Non-pigmented ciliary epithelial cell (primary cell): ENCODE measurements at regions not wholly inside any gene's neighbourhood (a gene's known extent, or its start where the extent isn't known, plus 50 kb on each side); places are given as distances from the start of the nearest gene placed in this dataset.

Source experiments
- DNase-seq: peaks from one replicate; pipeline ENCODE4 v3.0.0-alpha.2; 2010; ENCODE audit warnings: low read depth

DNA sequence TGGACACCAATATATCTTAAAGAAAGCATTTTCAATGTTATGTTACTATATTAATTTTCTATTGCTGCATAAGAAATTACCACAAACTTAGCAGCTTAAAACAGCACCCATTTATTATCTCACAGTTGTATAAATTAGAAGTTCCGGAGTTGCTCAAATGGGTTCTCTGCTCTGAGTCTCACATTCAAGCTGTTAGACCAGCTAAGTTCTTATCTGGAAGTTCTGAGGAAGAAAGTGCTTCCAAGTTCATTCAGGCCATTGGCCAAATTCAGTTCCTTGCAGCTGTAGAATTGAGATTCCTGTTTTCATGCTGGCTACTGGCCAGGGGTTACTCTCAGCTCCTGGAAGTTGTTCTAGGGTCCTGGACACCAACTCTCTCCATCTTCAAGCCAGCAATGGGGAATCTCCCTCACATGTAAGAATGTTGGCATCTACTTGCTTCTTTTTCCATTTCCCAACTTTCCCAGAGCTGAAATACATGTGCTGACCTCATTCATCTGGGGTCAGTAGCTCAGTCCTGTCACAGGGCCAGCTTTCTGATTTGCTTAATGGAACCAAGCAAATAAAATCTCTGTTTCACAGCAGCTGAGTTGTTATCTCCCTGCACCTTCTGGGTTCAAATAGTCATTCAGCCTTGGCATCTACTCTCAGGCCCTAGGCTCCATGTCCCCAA is 99.6 kb upstream of the INTU start:
- DNase-seq: no peak

DNA sequence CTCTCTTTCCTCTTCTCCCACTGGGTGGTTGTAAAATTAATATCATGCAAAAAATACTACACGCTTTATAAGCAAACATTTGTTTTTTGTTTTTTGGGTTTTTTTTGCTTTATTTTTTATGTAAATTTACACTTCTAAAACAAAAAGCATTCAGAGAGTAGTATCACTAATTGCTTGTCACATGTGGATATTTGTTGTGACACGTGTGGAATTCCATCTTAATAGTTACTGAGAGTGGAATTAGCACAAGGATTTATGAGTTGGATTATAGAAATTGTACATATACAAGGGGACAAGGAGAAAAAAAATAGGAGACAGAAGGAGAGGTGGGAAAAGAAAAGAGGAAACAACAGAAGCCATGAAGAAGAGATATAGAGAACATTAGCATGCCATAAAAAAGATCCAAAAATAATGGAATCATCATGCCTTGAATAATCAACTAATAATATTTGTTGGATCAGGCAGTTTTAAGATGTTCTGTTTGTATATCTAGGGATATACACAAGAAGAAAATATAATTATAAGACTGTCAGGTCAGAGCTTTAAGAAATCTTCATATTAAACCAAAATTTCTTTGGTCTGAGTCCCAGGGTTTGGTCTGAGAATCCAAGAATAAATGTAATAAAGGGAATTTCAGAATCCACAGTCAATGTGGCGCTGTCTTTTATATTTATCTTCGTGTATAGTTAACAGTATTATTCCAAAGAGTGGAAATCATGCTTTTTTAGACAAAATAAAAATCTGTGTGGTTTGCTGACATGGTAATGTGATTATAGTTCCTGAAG is 98.5 kb upstream of the INTU start:
- no peak for DNase-seq

DNA sequence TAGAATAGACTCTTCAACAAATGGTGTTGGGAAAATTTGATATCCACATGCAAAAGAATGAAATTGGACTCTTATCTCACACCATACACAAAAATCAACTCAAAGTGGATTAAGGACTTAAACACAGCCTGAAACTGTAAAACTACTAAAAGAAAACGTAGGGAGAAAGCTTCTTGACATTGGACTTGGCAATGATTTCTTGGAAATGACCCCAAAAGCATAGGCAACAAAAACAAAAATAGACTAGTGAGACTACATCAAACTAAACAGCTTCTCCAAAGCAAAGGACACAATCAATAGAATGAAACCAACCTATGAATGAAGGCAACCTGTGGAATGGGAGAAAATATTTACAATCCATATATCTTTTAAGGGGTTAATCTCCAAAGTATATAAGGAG is 94.7 kb upstream of the INTU start:
- no peak for DNase-seq

DNA sequence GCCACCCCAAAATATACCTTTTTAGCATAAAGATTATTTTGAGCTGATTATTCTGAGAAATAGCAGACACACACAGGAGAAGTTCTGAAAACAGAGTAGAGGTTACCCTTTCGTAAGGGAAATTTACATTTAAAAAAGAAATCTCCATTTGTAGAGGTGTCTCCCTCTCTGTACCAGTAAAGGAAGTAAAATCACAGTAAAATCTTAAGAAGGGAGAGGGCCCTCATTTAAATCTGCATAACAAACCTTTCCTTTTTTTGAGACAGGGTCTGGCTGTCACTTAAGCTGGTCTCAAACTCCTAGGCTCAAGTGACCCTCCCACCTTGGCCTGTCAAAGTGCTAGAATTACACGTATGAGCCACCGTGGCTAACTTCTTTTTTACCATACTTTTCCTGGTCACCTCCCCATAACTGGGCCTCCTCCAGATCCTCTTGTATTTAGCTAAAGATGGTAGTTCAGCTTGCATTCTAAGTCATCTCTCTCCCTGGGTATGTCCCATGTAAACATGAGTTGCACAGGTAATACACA is 92.2 kb upstream of the INTU start:
- no peak for DNase-seq

DNA sequence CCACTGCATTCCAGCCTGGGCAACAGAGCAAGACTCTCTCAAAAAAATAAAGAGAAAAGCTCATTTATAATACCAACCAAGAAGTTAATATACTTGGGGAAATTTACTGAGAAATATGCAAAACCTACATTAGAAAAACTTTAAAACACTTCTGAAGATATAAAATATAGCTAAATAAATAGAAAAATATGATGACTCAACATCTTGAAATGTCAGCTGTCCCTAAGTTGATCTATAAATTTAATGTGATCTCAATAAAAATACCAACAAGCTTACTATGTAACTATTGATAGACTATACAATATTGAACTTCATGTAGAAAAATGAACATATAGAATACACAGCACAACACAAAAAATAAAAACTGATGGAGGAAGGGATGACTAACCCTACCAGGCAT is 87.5 kb upstream of the INTU start:
- DNase-seq: no peak

DNA sequence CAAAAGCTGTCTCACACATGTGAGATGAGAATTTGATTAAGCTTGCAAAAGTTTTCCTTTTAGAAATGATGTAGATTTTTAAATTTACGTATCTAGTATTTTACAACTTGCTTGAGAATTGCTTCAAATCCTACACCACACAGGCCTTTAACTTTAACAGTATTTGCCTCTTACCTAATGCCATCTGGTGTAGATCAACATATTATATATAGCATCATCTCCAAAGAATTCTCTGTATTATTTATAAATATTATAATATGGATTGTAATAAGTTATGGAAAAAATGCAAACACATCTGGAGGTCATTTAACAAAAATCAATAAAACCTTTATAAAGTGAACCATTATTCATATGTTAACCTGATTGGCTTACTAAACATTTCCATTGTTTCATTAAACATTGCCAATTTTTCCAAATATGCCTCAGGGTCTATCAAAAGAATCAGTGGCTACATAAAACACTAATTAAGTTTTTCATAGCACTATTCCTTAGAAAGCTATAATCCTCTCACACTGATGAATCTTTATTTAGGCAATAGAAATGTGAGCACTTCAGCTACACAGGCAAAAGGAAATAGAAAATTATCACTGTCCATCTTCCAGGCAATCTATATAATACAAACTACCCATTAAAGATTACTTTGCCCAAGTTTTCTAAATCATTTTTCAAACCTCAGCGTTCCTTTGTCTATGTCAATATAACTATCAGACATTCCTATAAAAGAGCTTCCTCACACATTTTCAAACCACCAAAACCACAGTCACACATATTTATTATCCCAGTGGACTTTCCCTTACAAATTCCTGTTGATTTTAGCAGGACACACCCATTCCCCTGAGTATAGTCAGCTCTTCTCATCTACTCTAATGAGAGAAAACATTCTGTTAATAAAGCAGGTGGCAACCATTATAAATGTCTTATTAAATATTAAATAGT is 83.5 kb upstream of the INTU start:
- DNase-seq: no peak

DNA sequence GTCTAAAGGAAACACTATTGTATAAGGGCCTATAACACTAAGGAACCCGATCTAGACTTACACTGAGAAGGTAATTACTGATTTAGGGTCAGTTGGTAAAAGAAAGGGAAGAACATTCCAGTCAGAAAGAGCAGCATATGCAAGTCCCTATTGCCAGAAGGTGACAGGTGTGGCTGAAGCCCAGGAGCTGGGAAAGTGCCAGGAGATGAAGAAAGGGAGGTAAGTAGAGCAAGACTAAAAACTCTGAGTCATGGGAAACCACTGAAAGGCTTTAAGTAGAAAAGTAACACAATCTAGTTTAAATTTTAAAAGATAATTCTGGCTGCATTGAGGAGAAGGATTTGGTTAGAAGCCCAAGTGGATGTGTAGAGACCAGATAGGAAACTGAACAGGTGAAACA is 77.7 kb upstream of the INTU start:
- no peak for DNase-seq

DNA sequence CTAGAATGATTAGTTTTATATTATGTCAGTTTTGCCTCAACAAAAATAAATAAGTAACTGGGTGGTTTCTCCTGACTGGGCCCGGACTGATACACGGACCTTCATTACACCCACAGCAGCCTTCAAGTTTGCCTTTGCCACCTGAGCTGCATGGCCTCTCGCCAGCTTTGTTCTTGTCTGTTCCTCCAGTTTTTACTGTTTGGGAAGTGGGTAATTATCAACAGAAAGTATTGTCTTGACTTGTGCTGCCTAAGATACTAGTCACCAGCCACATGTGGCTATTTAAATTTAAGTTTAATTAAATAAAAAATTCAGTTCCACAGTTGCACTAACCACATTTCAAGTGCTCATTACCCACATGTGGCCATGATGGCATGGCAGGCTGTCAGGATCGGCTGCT is 74.7 kb upstream of the INTU start:
- no peak for DNase-seq

DNA sequence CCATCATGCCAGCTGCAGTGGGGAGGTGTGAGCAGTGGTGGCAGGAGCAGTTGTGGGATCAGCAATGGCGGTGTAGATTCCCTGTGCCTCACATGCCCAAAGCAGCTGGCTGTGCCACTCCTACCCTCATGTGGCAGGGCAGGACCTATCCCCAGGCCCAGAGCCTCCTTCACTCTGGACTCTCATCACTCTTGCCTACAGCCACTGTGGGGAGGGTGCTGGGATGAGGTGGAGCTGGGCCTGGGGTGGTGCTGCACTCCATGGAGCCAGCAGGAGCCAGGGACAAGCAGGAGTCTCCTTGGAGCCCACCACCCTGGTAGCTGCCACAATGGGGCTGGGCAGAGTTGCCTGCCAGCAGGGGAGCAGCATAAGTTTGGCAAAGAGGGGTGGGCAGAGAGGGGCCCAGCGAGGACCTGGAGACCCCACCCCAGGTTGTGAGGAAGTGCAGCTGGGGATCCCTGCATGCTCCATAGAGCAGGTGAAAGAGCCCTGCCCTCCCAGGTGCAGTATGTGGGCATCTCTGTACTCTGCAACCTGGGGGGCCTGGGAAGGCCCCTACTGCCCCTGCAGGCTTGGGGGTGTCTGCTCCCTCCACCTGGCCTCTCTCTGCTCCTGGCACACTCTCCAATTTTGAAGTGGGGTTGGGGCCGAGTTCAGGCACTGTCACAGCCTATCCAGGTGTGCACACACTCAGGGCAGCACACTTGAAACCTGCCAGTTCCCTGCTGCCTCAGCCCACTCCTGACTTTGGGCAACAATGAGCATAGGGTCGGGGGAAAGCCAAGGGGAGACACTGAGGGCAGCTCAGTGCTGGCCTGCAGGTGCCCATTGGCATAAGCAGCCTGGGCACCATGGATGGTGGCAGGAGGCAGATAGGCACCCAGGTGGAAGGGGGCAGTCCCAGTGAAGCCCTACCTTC is 74.0 kb upstream of the INTU start:
- DNase-seq: no peak

DNA sequence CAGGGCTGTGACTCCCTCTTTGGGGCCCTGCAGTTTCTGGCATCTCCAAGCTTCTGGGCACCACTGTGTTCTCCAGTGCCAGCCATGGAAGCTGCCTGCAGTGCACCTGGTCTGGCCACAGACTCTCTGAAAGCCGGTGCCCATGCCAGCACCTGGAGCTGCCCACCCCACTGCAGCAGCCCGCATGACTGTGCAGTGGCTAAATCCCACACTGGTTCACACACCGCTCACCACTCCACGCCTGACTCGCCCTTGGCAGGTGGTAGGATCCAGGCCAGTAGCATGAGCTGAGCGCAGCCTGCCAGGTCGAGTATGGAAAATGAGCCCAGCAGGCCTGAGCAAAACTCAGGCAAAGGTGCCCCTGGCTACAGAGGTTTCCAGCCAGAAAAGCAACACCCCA is 72.8 kb upstream of the INTU start:
- no peak for DNase-seq

DNA sequence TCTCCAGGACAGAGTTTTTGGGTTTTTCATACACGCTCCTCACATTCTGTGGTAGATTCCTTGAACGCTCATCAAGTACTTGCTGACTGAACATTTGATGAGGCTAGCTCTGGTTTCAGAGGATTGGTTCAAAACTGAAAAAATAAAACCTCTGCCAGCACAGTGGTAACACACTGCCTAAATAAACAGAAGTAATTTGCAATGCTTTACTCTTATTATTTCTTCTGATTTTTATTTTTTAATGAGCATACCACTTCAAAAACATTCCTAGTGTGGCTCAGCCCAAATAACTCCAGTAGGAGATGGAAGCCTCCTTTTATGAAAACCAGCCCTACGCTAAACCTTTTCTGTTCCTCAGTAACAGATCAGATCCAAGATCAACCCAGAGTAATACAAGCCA is 72.0 kb upstream of the INTU start:
- DNase-seq: no peak

DNA sequence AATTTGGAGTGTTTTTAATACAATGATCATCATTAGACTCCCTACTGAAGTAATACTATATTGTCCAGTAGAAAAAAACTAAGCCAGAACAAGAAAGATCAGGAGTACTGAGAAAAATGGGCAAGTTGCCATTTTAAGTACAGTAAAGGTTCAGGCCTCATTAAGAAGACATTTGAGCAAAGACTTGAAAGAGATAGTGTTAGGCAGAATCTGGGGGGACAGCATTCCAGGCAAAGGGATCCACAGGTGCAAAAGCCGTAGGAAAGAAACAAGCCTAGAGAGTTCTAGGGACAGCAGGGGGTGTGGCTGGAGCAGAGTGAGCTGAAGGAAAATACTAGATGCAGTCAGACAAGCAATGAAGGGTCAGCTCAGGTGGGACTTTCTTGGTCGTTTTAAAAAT is 58.1 kb upstream of the INTU start:
- DNase-seq: no peak

DNA sequence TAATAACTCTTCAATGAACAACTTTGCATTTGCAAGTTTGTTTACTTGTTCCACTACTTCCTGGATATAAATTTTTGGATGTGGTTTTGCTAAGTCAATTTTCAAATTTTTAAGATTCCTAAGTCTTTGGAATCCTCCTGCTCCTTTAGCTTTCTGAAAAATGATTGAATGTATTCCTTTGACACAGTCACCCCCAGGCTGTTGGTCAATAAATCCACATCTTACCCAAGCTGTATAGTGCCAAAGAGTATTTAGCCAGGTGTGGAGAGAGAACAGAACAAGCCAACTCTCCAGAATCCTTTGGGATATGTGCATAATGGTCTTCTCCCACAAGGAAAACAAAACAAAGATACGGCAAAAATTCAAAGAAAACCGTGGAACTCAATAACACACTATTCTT is 56.9 kb upstream of the INTU start:
- no peak for DNase-seq

DNA sequence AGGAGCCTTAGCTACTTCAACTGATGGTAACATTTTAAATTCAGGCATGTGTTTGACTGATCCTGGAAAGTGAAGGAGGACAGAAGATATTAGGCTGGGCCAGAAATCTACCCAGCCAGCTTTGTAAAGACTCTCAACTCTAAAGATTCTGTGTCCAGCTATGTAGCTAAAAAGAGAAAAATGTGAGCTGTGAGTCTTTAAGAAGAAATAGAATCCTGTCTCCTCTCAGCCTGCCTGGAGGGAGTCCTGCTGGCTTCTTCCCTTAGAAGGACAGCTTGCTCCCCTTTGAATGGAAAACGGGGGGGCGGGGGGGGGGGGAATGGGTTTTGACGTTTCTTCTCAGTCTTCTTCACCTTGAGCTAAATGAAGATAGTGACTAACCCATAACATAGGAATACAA is 54.3 kb upstream of the INTU start:
- no peak for DNase-seq

DNA sequence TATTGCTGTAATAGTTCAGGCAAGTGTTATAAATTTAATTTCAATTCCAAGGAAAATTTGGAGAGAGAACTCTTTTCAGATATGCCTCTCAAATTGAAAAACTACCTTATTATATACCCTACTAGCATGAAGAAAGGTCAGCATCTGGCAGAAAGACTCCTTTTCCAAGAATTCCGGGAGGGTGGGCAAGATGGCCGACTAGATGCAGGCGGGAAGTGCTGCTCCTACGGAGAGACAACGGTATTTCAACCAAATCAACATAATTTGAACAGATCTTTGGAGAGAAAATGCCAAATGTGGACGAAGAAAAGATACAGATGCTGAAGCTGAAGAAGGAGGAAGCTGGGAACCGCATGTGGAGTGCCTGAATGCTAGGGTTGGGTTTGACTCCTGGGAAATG is 53.8 kb upstream of the INTU start:
- DNase-seq: no peak

DNA sequence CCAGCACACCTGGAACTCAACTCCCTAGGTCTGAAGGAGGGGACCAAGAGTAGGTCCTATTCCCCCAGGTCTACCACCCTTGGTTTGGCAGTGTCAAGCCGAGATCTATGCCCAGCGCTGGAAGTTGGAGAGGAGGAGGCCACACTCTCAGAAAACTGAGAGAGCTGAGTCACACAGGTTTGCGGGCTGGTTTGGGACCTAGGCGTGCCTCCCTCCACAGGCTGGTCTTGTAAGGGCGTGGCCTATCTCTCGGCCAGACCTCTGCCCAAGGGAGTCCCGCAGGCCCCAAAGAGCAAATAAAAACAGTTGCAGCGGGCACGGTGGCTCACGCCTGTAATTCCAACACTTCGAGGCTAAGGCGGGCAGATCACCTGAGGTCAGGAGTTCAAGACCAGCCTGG is 52.9 kb upstream of the INTU start:
- DNase-seq: no peak

DNA sequence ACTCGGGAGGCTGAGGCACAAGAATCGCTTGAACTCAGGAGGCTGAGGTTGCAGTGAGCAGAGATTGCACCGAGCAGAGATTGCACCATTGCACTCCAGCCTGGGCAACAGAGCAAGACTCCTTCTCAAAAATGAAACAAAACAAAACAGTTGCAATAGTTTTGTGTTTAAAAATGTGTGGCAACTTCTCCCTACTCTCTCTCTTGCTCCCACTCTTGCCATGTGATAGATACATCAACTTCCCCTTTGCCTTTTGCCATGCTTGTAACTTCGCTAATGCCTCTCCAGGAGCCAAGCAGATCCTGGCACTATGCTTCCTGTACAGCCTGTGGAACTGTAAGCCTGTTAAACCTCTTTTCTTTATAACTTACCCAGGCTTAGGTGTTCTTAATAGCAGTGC is 52.5 kb upstream of the INTU start:
- DNase-seq: no peak

DNA sequence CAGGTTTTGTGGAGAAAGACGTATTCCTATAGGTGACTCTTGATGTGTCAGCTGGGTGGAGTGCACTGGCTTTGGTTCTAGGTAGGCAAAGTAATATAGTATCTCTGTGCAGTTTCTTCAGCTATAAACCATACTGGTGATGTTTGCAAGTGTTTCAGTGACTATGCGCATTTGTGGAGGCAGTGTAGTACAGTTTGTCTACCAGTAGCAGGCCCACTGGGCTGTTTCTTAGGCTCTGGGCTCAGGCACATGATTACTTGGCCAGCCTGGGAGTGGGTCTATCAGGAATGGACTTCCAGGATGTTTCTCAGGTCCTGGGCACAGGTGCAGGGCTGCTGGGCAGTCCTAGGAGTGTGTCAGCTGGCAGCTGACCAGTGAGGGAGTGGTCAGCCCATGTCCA is 51.9 kb upstream of the INTU start:
- no peak for DNase-seq
